DMS53 treated with DMSO at 0.1 percent for 48 hours (cell line): ENCODE measurements at regions not wholly inside any gene's neighbourhood (a gene's known extent, or its start where the extent isn't known, plus 50 kb on each side); places are given as distances from the start of the nearest gene placed in this dataset.
"Not testable (repeated sequence)": the region's sequence is repeated elsewhere in the genome, so short reads cannot be mapped to it uniquely, and the experiment has no call there.

ENCODE experiments used
- DNase-seq: peaks from one replicate; lab custom pipeline; 2025; ENCODE audit not compliant: unreplicated experiment; lab: John Stamatoyannopoulos, UW

DNA sequence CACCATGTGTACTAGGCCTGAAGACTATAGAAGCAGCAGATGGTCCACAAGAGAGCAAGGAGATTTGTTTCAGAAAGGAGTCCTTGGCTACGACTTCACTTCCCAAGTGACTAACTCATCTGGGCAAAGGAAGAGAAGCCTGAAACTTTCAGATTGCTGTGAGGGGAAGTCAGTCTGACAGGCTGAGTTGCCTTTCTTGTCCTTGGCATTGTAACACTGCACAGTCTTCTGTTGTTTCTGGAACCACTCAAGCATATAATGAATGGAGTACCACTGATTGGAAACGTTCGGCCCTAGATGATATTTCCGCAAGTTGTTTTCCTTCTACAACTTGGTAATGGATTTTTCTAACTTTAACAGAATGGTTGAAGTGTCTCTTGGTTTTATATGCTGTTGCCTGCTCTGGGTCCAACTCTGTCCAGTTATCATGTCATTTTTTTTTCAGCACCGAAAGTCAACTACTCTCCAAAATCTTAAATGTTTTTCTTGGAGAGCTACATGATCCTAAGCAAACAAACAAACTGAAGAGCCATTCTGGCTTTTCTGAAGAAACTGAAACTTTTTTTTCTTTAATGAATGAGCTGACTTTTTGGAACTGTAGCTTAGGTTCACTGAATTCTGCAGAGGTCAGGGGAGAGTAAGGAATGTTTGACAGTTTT, 685.7 kb downstream of the MECOM start:
- DNase-seq: no peak

DNA sequence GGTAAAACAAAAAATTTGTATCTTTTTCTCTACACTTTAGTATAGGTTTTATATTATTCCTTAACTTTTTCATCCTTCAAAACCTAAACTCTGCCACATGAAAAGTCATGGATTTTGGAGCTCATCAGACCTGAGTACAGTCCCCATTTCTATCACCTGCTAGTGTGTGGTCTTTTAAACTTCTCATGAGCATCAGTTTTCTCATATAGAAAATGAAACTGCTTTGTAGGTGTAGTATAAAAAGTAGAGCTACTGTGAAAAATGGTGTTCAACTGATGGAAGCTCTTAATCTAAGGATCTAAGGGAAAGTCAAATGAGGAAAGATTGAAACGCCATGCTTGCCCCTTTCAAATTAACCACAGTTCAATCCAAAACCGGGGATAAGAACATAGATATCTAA, 686.5 kb downstream of the MECOM start:
- DNase-seq: no peak

DNA sequence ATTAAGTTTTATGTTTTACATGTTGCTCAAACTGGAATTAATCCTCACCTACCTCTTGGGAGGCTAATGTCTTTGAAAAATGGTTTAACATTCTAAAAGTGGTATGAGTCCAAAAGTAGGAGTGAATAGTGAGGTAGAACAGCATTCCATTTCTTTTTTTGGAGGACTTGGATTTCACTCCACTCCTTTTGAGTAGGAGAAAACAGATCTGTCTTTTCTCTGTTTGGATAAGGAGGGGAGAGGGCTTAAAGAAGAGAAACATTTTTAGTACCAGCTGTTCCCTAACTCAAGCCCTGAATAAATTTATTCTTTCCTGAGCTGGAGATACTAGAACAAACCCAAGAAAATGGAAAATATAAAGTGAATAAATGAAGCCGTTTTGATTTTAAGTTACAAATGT, 687.9 kb downstream of the MECOM start:
- DNase-seq: no peak

DNA sequence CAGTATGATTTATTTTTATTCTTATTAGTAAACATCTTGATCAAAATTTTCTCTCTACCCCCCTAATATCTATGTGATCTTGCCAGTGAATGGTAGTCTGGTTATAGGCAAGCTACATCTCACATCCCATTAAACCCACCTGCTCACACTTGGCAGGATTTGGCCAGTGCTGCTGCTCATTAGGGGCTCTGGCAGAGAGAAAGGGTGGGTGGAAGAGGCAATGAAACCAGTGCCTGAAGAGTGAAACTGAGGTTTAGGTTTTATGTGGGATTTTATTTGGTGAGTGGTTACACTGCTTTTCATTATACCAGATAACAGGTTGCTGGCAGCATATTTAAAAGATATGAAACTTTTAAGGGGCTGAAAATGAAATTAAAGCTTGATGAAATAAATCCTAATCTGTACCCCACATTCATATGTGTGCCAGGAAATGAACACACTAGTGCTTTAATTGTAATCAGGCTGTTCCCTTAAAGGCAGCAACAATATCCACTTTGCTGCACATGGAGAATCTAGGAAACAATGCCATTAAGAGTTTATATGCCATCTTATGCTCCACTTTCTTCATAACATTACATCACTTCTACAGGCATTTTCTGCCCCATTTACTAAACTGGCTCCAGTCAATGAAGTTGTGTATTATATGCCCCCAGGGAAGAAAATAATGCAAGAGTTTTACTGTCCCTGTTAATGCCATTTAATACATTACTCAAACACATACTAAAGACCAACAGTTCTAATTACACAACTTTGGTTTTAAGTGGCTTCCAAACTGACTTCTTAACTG, 688.7 kb downstream of the MECOM start:
- DNase-seq: no peak

DNA sequence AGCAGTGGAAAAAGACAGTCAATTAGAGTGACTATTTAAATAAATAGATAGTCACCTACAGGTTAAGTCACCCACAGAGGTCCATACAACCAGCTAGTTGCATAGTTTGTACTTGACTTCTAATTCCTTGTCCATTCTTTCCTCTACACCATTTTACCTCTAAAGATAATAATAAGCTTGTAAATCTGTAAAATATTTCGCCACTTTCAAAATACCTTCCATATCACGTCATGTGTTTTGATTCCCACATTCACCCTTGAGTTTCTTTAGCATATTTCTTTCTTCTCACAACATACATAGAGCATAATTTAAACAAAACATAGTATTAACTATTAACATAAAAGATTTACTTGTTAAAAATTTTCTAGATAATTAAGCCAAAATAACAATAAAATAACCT, 689.6 kb downstream of the MECOM start:
- no peak for DNase-seq

DNA sequence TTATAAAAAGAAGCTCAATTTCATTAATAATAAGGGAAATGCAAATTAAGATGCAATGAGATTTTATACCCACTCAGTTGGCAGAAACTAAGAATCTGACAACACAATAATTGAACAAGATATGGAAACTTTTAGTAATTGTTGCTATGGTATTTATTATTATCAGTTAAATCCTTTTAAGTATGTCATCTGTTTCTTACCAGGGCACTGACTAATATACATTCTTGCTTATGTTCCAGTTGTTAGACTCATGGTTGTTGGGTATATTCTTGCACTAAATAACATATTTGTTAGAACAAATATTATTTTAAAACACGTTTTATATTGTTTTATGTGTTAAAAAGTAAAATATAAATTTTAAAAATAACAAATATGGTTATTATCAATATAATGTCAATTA, 690.3 kb downstream of the MECOM start:
- DNase-seq: no peak

DNA sequence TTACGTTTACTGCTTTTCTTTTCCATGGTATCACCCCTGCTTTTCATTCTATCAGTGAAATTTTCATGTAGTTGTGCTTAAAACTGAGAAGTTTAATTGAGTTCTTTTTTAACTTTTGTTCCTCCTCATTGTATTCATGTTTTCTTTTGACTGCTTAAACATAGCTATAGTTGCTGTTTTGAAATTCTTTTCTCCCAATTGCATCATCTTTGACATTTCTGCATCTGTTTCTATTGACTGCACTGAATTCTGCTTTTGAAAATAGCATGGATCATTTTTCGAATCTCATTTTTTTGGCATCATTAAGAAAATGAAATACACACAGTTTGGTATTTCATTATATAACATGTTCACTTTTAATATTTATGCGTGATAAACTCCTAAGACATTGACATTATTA, 694.9 kb downstream of the MECOM start:
- no peak for DNase-seq

DNA sequence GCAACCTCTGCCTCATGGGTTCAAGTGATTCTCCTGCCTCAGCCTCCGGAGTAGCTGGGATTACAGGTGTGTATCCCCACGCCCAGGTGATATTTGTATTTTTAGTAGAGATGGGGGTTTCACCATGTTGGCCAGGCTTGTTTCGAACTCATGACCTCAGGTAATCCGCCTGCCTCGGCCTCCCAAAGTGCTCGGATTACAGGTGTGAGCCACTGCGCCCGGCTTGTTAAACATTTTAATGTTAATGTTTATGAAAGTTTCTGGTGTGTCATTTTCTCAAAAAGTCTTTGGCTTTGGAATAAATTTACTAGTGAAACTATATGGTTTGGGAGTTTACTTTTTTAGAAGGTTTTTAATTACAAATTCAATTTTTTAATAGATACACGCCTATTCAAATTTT, 698.8 kb downstream of the MECOM start:
- no peak for DNase-seq

DNA sequence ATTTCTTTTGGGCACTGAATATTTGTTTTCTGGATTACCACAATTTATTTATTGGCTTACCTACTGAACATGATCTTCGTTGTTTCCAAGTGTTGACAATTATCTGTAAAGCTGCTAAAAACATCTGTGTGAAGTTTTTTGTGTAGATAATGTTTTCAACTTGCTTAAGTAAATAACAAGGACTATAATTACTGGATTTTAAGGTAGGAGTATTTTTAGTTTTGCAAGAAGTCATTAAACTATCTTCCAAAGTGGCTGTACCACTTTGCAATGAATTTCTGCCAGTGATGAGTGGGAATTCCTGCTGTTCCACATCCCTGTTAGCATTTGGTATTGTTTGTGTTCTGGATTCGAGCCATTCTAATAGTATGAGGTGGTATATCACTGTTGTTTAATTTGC, 702.2 kb downstream of the MECOM start:
- no peak for DNase-seq

DNA sequence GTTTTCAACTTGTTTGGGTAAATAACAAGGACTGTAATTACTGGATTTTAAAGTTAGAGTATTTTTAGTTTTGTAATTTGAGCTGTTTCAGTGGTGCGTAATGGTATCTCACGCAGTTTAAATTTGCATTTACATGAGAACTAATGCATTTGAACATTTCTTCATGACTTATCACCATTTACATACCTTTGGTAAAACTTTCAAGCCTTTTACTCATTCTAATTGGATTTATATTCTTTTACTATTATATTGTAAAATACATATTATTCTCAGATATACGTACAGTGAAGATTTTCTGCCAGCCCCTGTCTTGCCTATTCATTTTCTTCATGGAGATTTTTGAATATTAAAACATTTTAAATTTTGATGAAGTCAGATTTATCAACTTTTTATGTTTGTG, 703.8 kb downstream of the MECOM start:
- no peak for DNase-seq

DNA sequence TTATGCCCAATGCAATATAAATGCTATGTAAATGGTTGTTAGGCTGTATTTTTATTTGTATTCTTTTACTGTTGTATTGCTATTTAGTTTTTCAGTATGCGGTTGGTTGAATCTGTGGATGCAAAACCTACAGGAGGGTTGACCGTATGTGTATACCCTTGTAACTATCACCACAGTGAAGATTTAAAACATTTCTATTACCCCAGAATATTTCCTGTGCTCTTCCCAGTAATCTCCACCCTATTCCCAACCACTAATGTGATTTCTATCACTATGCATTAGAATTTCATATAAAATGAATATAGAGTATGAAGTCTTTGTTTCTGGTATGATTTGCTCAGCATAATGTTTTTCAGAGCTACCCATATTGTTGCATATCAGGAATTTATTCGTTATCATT, 705.0 kb downstream of the MECOM start:
- no peak for DNase-seq

DNA sequence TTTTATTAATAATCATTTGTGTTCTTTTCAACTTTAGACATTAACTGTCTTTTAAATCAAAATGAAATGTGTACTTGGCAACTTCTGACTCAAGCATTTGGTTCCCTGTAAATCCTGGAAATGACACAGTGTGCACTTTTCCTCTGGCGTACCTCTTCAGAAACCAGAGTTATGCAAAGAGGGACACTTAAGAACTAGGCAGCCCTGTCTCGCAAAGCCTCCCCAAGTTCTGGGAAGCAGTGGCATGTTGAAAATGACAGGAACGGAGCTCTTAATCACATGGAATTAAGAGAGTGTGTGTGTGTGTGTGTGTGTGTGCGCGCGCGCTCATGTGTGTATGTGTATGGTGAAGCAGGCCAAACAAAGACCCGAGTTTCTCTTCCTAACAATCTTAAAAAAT, 707.4 kb downstream of the MECOM start:
- no peak for DNase-seq

DNA sequence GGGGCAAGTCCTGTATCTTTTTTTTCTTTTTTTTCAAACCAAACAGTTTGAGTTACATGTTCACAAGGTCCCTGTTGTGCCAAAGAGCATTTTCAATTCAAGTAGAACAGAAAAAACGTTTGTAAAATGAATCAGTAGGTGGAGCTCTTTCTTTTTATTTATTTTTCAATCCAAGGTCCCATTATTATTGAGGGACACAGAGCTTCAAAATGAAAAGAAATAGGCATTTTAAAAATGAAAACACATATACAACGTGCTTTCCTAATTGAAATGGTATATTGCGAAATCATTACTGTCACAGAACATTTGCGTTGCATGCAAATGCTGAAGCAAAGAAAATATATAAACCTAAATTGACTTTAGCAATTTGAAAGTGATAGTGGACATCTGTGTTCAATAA, 711.0 kb downstream of the MECOM start:
- DNase-seq: peak; percentile 5

DNA sequence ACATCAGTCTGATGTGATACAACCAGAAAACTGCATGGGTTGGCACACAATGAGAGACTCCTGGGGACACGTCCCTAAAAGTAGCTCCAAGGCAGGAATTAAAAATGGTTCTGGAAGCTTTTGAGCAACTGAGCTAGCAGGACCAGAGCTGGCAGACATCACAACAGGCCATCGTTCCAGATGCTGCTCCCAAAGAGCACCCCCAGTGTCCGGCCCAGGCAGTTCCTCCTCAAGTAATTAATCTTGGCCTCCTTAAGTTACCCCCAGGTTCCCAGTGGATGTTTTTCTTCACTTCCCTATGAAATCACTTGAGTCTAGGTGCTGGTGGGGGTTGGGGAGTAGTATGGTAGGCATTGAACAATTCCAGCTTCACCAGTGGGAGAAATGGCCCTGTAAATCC, 711.6 kb downstream of the MECOM start:
- no peak for DNase-seq

DNA sequence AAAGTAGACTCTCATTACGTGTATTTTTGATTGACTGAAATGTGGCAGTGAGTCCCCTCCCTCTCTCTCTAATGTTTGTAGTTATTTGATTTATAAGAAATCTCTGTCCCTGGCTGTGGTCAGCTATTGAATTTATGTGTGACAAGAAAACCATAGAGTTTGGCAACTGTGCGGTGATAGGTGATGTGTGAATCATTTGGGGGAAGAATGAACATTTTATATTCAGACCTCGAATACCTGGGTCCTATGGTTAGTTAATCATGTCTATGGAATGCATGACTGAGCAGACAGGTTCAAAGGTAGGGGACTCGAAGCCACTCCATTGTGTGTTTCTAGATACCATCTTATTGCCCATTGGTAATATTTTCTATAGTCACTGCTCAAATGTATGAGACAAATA, 712.1 kb downstream of the MECOM start:
- no peak for DNase-seq

DNA sequence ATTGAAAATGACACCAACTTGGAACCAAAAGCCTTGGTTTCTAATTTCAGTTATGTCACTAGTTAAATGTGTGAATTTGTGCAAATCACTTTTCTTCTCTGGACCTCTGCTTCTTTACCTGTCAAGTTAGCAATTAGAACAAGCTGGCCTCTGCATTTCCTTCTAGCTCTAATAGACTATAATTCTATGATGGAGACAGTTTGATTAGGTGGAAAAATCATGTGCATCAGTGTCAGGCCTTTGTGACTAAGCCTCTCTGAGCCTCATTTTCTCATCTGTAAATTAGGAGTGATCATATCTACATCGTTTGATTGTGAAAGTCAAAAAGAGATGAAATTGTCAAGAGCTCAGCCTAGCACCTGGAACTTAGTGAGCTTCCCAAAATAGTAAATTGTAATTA, 712.9 kb downstream of the MECOM start:
- DNase-seq: no peak

DNA sequence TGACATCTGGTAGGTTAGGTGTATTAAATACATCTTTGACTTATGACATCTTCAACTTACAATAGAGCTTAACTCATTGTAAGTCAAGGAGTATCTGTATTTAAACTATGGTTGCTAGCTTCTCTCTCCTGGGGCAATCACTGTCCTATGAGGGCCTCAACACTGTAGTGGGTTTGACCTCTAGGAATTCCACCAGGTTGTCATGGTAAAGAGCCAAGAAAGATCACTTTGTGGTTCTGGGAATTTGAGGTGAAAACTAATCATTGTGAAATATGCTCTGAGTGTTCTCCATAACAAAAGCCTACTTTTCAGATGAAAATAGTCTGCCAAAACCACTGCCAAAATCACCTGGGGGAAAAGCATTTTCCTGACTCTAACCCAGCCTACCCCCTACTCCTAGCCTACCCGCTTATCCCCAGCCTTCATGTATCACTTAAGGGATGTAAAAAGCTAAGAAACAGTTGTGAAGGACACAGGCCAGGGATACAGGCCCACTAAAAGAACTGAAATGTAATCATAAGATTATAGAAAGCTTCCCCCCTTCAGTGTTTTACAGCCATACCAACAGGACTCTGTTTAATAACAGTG, 723.8 kb downstream of the MECOM start:
- no peak for DNase-seq

DNA sequence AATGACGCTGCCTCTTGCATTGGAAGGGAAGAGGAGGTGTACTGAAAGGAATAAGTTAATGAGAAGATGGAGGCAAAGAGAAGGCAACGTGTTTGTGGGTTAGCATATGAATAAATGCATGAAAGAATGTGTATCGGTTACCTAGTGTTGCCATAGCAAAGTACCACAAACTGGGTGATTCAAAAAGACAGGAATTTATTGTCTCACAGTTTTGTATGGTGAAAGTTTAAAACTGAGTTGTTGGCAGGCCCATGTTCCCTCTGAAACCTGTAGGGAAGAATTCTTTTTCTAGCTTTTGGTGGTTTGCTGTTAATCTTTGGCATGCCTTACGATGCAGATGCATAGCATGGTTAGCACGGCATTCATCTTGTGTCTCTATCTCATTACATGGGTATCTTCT, 729.9 kb downstream of the MECOM start:
- no peak for DNase-seq

DNA sequence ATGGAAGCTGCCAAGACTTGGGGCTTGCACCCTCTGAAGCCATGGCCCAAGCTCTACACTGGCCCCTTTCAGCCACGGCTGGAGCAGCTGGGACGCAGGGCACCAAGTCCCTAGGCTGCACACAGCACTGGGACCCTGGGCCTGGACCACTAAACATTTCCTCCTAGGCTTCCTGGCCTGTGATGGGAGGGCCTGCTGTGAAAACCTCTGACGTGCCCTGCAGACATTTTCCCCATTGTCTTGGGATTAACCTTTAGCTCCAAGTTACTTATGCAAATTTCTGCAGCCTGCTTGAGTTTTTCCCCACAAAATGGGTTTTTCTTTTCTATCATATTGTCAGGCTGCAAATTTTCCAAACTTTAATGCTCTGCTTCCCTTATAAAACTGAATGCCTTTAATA, 733.5 kb downstream of the MECOM start:
- not testable (repeated sequence) for DNase-seq

DNA sequence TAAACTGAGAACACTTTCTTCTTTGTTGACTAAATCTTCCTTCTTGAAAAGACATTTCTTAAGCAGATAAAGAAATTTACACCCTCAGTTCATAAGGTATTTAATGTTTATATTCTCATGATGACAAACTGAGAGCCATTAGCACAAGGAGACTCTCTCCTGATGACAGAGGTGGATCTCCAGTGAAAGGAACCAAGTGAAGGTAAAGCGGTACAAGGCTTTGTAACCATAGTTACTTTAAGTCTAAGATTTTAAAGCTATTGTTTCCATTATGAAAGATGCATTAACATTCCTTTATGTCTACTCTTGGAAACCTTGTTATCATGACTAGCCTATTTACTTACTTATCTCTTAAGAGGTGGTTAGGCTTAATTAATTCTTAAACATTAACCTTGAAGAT, 737.1 kb downstream of the MECOM start:
- no peak for DNase-seq

DNA sequence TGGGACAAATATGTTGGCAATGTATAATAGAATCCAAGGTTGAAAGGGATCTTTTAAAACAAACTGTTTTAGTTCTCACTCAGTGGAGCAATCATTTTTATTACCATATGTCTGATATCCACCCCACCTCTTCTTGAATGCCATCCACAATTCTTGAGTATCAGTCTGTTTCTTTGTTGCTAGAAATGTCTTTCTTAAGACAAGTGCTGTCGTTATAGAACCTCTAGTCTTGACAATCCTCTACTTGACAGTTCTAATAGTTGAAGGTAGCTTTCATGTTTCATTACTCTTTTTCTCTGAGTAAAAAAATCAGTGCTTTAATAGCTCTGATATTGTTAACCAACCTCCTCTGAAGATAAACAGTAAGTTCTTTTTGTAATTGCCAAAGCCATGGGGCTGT, 737.9 kb downstream of the MECOM start:
- DNase-seq: no peak

DNA sequence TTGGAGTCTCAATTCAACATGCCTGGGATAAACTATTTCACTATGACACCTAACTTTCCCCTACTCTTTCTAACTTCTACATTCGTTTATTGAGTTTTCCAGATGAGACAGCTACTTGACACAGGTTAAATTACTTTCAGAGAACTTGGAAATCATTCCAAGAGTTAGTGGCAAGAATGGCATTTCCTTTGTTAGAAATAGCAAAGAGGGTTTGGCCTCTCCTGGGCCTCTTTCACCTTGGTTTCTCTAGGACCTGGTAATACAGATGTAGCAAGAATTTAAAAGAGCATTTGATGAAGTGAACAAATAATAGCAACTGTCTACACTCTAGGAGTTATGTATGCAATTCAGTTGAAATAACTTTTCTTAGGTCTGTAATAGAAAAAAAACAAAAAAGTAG, 748.9 kb downstream of the MECOM start:
- DNase-seq: no peak

DNA sequence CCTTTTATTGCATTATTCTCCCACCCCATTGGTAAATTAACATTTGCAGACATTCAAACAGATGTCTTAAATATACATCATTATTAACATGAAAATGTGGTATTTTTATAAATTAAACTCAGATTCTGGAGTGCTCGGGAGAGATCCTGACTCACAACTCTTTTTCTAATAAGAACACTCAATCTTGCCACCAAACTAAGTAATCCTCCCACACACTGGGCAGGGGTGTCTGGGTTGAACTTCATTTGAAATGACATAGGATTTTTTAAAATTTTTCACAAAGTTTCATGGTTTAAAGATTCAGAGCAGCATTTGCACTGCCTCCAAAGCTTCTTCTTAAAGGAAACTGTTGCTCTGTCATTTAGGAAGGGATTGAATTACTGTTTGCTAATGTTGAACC, 754.3 kb downstream of the MECOM start:
- no peak for DNase-seq
